ENCODE measurements at regions not wholly inside any gene's neighbourhood (a gene's known extent, or its start where the extent isn't known, plus 50 kb on each side); places are given as distances from the start of the nearest gene placed in this dataset.

GRCh38 chr13:60798503-60798902, 401.5 kb downstream of the TDRD3 start:
- ChIA-PET POLR2A (interaction anchor here (0.7 kb wide), 1 partner anchor 42 kb away, joined by 3 read pairs; no protein-coding TSS in a partner anchor), CTCF (ENCODE audit: unreplicated experiment) (no interaction called here)
- Histone ChIP-seq H3K9me3 (ENCODE audit: low read length) (no peaks in the 10 kb centered on the region), H4K20me1 (ENCODE audit: insufficient read depth, low read length) (no peaks in the 10 kb centered on the region), H3K27ac (ENCODE audit: low read depth, low read length, poor library complexity, severe bottlenecking) (no peak overlapping the region), H2AFZ (ENCODE audit: low read length) (no peak overlapping the region), H3K9me2 (ENCODE audit: insufficient read depth, low read length) (no peaks in the 10 kb centered on the region), H3K79me2 (ENCODE audit: insufficient read depth, low read depth, low read length) (no peaks in the 10 kb centered on the region), H3K36me3 (ENCODE audit: insufficient read depth, low read length) (no peaks in the 10 kb centered on the region), H3K4me3 (ENCODE audit: low read depth, low read length, poor library complexity, severe bottlenecking) (no peak overlapping the region), H3K4me1 (ENCODE audit: insufficient read depth, low read length, poor library complexity, severe bottlenecking) (no peaks in the 10 kb centered on the region), H3K4me2 (ENCODE audit: low read length) (no peak overlapping the region)
- no peak for TF ChIP-seq EZH2phosphoT487 (IDR thresholded peaks at IDR 0.05; ENCODE audit: borderline replicate concordance, low read depth, low read length)
- no peak for TF ChIP-seq CTCF (conservative IDR thresholded peaks at IDR 0.05; ENCODE audit: low read length)
- no TSS peak for BruUV-seq (replicated peaks)
- intact Hi-C loops (cut with micrococcal nuclease; ENCODE audit: unreplicated experiment): no loop called here
- DNase-seq (ENCODE audit: low spot score): no peak

GRCh38 chr13:60797112-60797511, 400.1 kb downstream of the TDRD3 start:
- Histone ChIP-seq H3K4me1 (ENCODE audit: insufficient read depth, low read length, poor library complexity, severe bottlenecking) (no peaks in the 10 kb centered on the region), H2AFZ (ENCODE audit: low read length) (no peak overlapping the region), H4K20me1 (ENCODE audit: insufficient read depth, low read length) (no peaks in the 10 kb centered on the region), H3K79me2 (ENCODE audit: insufficient read depth, low read depth, low read length) (no peaks in the 10 kb centered on the region), H3K36me3 (ENCODE audit: insufficient read depth, low read length) (no peaks in the 10 kb centered on the region), H3K9me2 (ENCODE audit: insufficient read depth, low read length) (no peaks in the 10 kb centered on the region), H3K4me2 (ENCODE audit: low read length) (no peak overlapping the region), H3K9me3 (ENCODE audit: low read length) (no peaks in the 10 kb centered on the region), H3K4me3 (ENCODE audit: low read depth, low read length, poor library complexity, severe bottlenecking) (no peak overlapping the region), H3K27ac (ENCODE audit: low read depth, low read length, poor library complexity, severe bottlenecking) (no peak overlapping the region)
- TF ChIP-seq CTCF (conservative IDR thresholded peaks at IDR 0.05; ENCODE audit: low read length): no peak
- no peak for TF ChIP-seq EZH2phosphoT487 (IDR thresholded peaks at IDR 0.05; ENCODE audit: borderline replicate concordance, low read depth, low read length)
- intact Hi-C loops (cut with micrococcal nuclease; ENCODE audit: unreplicated experiment): no loop called here
- no peak for DNase-seq (ENCODE audit: low spot score)
- ChIA-PET POLR2A (no interaction called here), CTCF (ENCODE audit: unreplicated experiment) (no interaction called here)
- no TSS peak for BruUV-seq (replicated peaks)

GRCh38 chr13:60794751-60795150, 397.7 kb downstream of the TDRD3 start:
- Histone ChIP-seq H3K4me3 (ENCODE audit: low read depth, low read length, poor library complexity, severe bottlenecking) (no peak overlapping the region), H3K9me3 (ENCODE audit: low read length) (no peaks in the 10 kb centered on the region), H3K4me2 (ENCODE audit: low read length) (no peak overlapping the region), H2AFZ (ENCODE audit: low read length) (no peak overlapping the region), H3K9me2 (ENCODE audit: insufficient read depth, low read length) (no peaks in the 10 kb centered on the region), H3K79me2 (ENCODE audit: insufficient read depth, low read depth, low read length) (no peaks in the 10 kb centered on the region), H4K20me1 (ENCODE audit: insufficient read depth, low read length) (no peaks in the 10 kb centered on the region), H3K36me3 (ENCODE audit: insufficient read depth, low read length) (no peaks in the 10 kb centered on the region), H3K4me1 (ENCODE audit: insufficient read depth, low read length, poor library complexity, severe bottlenecking) (no peaks in the 10 kb centered on the region), H3K27ac (ENCODE audit: low read depth, low read length, poor library complexity, severe bottlenecking) (no peak overlapping the region)
- DNase-seq (ENCODE audit: low spot score): no peak
- ChIA-PET CTCF (ENCODE audit: unreplicated experiment) (no interaction called here), POLR2A (no interaction called here)
- no peak for TF ChIP-seq CTCF (conservative IDR thresholded peaks at IDR 0.05; ENCODE audit: low read length)
- TF ChIP-seq EZH2phosphoT487 (IDR thresholded peaks at IDR 0.05; ENCODE audit: borderline replicate concordance, low read depth, low read length): no peak
- BruUV-seq (replicated peaks): no TSS peak
- intact Hi-C loops (cut with micrococcal nuclease; ENCODE audit: unreplicated experiment): no loop called here
